ENCODE measurements at regions not wholly inside any gene's neighbourhood (a gene's known extent, or its start where the extent isn't known, plus 50 kb on each side); places are given as distances from the start of the nearest gene placed in this dataset.

DNA sequence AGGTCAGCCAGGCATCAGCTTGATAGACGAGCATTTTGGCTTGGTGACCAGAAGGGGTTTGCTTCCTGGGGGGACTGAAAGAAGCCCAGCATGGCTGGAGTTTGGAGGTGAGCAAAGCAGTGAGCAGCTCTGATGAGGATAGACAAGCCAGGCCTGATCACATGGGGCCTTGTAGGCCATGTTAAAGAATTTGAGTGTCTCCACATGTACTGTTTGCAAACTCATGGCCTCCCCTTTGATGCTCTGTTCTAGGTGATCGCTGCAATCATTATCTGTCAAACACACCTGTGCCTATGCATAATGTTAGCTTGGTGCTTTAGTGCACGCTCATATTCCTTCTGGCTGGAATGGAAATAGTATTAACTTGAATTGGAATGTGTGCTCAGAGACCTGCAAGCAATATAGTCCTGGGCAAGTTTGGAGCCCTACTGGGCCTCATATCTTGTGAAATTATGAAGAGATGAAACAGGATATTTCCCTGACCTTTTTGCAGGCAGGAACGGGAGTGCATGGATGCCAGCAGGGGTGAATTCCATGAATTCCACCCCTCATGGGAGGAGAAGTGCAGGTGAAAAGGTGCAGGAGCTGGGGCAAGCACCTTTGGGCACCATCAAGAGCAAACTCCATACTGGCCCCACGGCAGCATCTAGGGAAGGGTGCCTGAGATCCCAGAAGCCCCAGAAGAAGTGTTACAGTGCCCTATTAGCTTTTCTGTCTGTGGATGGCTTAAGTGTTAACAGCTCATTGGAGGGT is 480.5 kb downstream of the EPM2A start:
- H3K4me3 ChIP-seq (ENCODE audit: low read depth in 1 of 2, low read length in 2 of 2): no peak overlapping the region
- H3K27ac ChIP-seq (ENCODE audit: low read depth, low read length): no peak overlapping the region
- no peaks in the 10 kb centered on the region for H3K36me3 ChIP-seq (ENCODE audit: insufficient read depth, low read length)
- H3K27me3 ChIP-seq (ENCODE audit: control insufficient read depth in 1 of 2, insufficient read depth in 2 of 2, low read length in 2 of 2): no peaks in the 10 kb centered on the region
- no peaks in the 10 kb centered on the region for H3K9me3 ChIP-seq (ENCODE audit: low read length)
- H3K4me1 ChIP-seq (ENCODE audit: insufficient read depth, low read length): no peaks in the 10 kb centered on the region
- H3K9ac ChIP-seq (ENCODE audit: low read length): no peak overlapping the region

DNA sequence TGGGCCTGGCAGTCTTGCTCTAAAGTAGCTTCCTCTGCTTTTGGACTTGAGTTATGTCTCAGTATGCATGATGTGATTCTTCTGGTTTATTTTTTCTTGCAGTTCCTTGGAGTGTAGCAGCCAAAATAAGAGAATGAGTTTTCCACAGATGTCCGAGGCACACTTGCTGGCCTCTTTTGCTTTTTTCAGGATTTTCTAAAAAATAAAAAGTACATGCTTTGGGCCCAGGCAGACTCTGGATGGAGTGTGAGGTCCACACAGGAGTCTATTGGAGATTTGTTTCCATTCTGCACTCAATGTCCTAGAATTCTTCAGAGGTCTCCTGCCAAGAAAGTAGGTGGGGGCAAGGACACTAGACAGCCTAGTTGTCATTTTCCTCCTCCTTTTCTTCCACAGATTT is 477.6 kb downstream of the EPM2A start:
- Histone ChIP-seq H3K27ac (ENCODE audit: low read depth, low read length) (no peak overlapping the region), H3K9ac (ENCODE audit: low read length) (no peak overlapping the region), H3K36me3 (ENCODE audit: insufficient read depth, low read length) (no peaks in the 10 kb centered on the region), H3K27me3 (ENCODE audit: control insufficient read depth in 1 of 2, insufficient read depth in 2 of 2, low read length in 2 of 2) (no peaks in the 10 kb centered on the region), H3K4me3 (ENCODE audit: low read depth in 1 of 2, low read length in 2 of 2) (no peak overlapping the region), H3K4me1 (ENCODE audit: insufficient read depth, low read length) (no peaks in the 10 kb centered on the region), H3K9me3 (ENCODE audit: low read length) (no peaks in the 10 kb centered on the region)

- Histone ChIP-seq H3K9me3 (ENCODE audit: low read length) (no peaks in the 10 kb centered on the region), H3K4me1 (ENCODE audit: insufficient read depth, low read length) (no peaks in the 10 kb centered on the region), H3K27ac (ENCODE audit: low read depth, low read length) (no peak overlapping the region), H3K27me3 (ENCODE audit: control insufficient read depth in 1 of 2, insufficient read depth in 2 of 2, low read length in 2 of 2) (no peaks in the 10 kb centered on the region), H3K9ac (ENCODE audit: low read length) (no peak overlapping the region), H3K4me3 (ENCODE audit: low read depth in 1 of 2, low read length in 2 of 2) (no peak overlapping the region), H3K36me3 (ENCODE audit: insufficient read depth, low read length) (no peaks in the 10 kb centered on the region)
Observed at GRCh38 chr6:145258122-145258521, 477.2 kb downstream of the EPM2A start.

- H3K4me1 ChIP-seq (ENCODE audit: insufficient read depth, low read length): no peaks in the 10 kb centered on the region
- no peaks in the 10 kb centered on the region for H3K9me3 ChIP-seq (ENCODE audit: low read length)
- no peak overlapping the region for H3K9ac ChIP-seq (ENCODE audit: low read length)
- H3K27me3 ChIP-seq (ENCODE audit: control insufficient read depth in 1 of 2, insufficient read depth in 2 of 2, low read length in 2 of 2): no peaks in the 10 kb centered on the region
- no peaks in the 10 kb centered on the region for H3K36me3 ChIP-seq (ENCODE audit: insufficient read depth, low read length)
- no peak overlapping the region for H3K4me3 ChIP-seq (ENCODE audit: low read depth in 1 of 2, low read length in 2 of 2)
- no peak overlapping the region for H3K27ac ChIP-seq (ENCODE audit: low read depth, low read length)
Observed at GRCh38 chr6:145260484-145261175, 474.7 kb downstream of the EPM2A start.

- no peak overlapping the region for H3K27ac ChIP-seq (ENCODE audit: low read depth, low read length)
Observed at GRCh38 chr6:145261758-145262157, 473.6 kb downstream of the EPM2A start.

DNA sequence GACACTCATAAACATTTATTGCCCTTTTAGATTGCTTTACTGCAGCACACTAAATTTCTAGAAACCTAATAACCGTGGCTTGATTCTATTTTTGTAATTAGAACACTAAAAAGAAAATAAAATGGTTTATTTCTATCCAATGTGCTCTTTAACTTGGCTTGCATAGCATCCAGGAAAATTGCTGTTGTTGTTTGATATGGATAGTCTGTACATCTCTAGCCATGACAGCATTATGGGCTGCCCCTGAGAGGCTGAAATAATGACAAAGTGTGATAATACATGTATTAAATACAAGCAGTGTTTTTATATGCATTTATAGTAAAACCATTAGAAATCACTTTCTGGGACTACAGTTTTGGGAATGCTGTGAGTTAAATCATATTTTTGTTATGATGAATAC is 472.5 kb downstream of the EPM2A start:
- H3K27ac ChIP-seq (ENCODE audit: low read depth, low read length): no peak overlapping the region

More at GRCh38 chr6:145261758-145262157, 473.6 kb downstream of the EPM2A start:
- Histone ChIP-seq H3K9me3 (ENCODE audit: low read length) (no peaks in the 10 kb centered on the region), H3K4me1 (ENCODE audit: insufficient read depth, low read length) (no peaks in the 10 kb centered on the region), H3K36me3 (ENCODE audit: insufficient read depth, low read length) (no peaks in the 10 kb centered on the region), H3K9ac (ENCODE audit: low read length) (no peak overlapping the region), H3K4me3 (ENCODE audit: low read depth in 1 of 2, low read length in 2 of 2) (no peak overlapping the region), H3K27me3 (ENCODE audit: control insufficient read depth in 1 of 2, insufficient read depth in 2 of 2, low read length in 2 of 2) (no peaks in the 10 kb centered on the region)

GRCh38 chr6:145263778-145264211 is 471.5 kb downstream of the EPM2A start:
- no peaks in the 10 kb centered on the region for H3K4me1 ChIP-seq (ENCODE audit: insufficient read depth, low read length)
- H3K27me3 ChIP-seq (ENCODE audit: control insufficient read depth in 1 of 2, insufficient read depth in 2 of 2, low read length in 2 of 2): no peaks in the 10 kb centered on the region
- H3K9ac ChIP-seq (ENCODE audit: low read length): no peak overlapping the region
- no peaks in the 10 kb centered on the region for H3K36me3 ChIP-seq (ENCODE audit: insufficient read depth, low read length)
- no peak overlapping the region for H3K4me3 ChIP-seq (ENCODE audit: low read depth in 1 of 2, low read length in 2 of 2)
- no peak overlapping the region for H3K27ac ChIP-seq (ENCODE audit: low read depth, low read length)
- H3K9me3 ChIP-seq (ENCODE audit: low read length): no peaks in the 10 kb centered on the region

More for the DNA sequence above, 472.5 kb downstream of the EPM2A start:
- Histone ChIP-seq H3K36me3 (ENCODE audit: insufficient read depth, low read length) (no peaks in the 10 kb centered on the region), H3K9me3 (ENCODE audit: low read length) (no peaks in the 10 kb centered on the region), H3K4me1 (ENCODE audit: insufficient read depth, low read length) (no peaks in the 10 kb centered on the region), H3K4me3 (ENCODE audit: low read depth in 1 of 2, low read length in 2 of 2) (no peak overlapping the region), H3K9ac (ENCODE audit: low read length) (no peak overlapping the region), H3K27me3 (ENCODE audit: control insufficient read depth in 1 of 2, insufficient read depth in 2 of 2, low read length in 2 of 2) (no peaks in the 10 kb centered on the region)

- no peaks in the 10 kb centered on the region for H3K9me3 ChIP-seq (ENCODE audit: low read length)
- H3K27me3 ChIP-seq (ENCODE audit: control insufficient read depth in 1 of 2, insufficient read depth in 2 of 2, low read length in 2 of 2): no peaks in the 10 kb centered on the region
- no peak overlapping the region for H3K27ac ChIP-seq (ENCODE audit: low read depth, low read length)
- H3K4me1 ChIP-seq (ENCODE audit: insufficient read depth, low read length): peaks cover 6% of the 10 kb centered on the region
- H3K9ac ChIP-seq (ENCODE audit: low read length): no peak overlapping the region
- H3K4me3 ChIP-seq (ENCODE audit: low read depth in 1 of 2, low read length in 2 of 2): no peak overlapping the region
- H3K36me3 ChIP-seq (ENCODE audit: insufficient read depth, low read length): no peaks in the 10 kb centered on the region
Observed at GRCh38 chr6:145266432-145267075, 468.8 kb downstream of the EPM2A start.

DNA sequence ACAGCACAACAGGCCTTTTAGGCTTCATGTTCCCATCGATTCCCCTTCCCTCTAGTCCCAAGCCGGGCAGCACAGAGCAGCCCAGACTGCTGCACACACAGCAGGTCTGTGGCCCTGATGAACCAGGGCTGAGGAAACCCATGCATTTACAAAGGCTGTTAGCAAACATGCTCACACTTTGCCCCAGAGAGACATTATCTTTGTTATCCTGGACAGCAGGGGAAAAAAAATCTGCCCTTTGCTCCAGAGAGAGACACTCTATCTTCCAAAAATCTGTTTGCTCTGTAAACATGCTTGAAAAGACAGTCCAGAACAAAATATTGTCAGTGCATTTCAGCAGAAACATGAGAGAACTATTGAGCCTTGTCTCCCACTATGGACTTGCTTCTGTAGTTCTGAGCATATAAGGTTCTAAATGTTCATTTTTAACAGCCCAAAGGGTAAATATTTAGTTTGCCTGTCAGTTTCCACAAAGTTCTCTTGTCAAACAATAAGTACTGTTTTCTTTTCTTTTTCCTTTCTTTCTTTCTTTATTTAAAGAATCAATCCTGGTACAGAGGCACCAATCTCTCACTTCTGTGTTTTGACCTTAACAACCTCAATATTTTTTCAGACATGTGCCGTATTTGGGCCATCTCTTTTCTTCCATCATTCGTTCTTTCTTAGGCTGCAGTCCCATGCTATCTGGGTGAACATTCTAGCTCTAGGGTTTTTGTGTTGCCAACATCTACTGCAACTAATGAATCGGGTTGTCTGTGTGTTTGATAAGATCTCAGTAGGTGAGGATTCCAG is 468.0 kb downstream of the EPM2A start:
- Histone ChIP-seq H3K27ac (ENCODE audit: low read depth, low read length) (no peak overlapping the region), H3K9me3 (ENCODE audit: low read length) (no peaks in the 10 kb centered on the region), H3K9ac (ENCODE audit: low read length) (no peak overlapping the region), H3K4me1 (ENCODE audit: insufficient read depth, low read length) (peaks cover 6% of the 10 kb centered on the region), H3K36me3 (ENCODE audit: insufficient read depth, low read length) (no peaks in the 10 kb centered on the region), H3K27me3 (ENCODE audit: control insufficient read depth in 1 of 2, insufficient read depth in 2 of 2, low read length in 2 of 2) (no peaks in the 10 kb centered on the region), H3K4me3 (ENCODE audit: low read depth in 1 of 2, low read length in 2 of 2) (no peak overlapping the region)

- peaks cover 6% of the 10 kb centered on the region for H3K4me1 ChIP-seq (ENCODE audit: insufficient read depth, low read length)
- H3K27me3 ChIP-seq (ENCODE audit: control insufficient read depth in 1 of 2, insufficient read depth in 2 of 2, low read length in 2 of 2): no peaks in the 10 kb centered on the region
- no peak overlapping the region for H3K4me3 ChIP-seq (ENCODE audit: low read depth in 1 of 2, low read length in 2 of 2)
- H3K27ac ChIP-seq (ENCODE audit: low read depth, low read length): no peak overlapping the region
- no peak overlapping the region for H3K9ac ChIP-seq (ENCODE audit: low read length)
- no peaks in the 10 kb centered on the region for H3K9me3 ChIP-seq (ENCODE audit: low read length)
- H3K36me3 ChIP-seq (ENCODE audit: insufficient read depth, low read length): no peaks in the 10 kb centered on the region
Observed at GRCh38 chr6:145270464-145270863, 464.9 kb downstream of the EPM2A start.

GRCh38 chr6:145271040-145271439 is 464.3 kb downstream of the EPM2A start:
- Histone ChIP-seq H3K4me3 (ENCODE audit: low read depth in 1 of 2, low read length in 2 of 2) (no peak overlapping the region), H3K27me3 (ENCODE audit: control insufficient read depth in 1 of 2, insufficient read depth in 2 of 2, low read length in 2 of 2) (no peaks in the 10 kb centered on the region), H3K9me3 (ENCODE audit: low read length) (no peaks in the 10 kb centered on the region), H3K27ac (ENCODE audit: low read depth, low read length) (no peak overlapping the region), H3K36me3 (ENCODE audit: insufficient read depth, low read length) (no peaks in the 10 kb centered on the region), H3K9ac (ENCODE audit: low read length) (no peak overlapping the region), H3K4me1 (ENCODE audit: insufficient read depth, low read length) (peaks cover 6% of the 10 kb centered on the region)
